Caco-2 (cell line): ENCODE measurements at regions not wholly inside any gene's neighbourhood (a gene's known extent, or its start where the extent isn't known, plus 50 kb on each side); places are given as distances from the start of the nearest gene placed in this dataset.

Experiments
- BruUV-seq: library from RNA; stranded (reverse); fragments of 400-500 nt; replicated peaks from 2 replicates; lab custom pipeline; 2021; lab: Mats Ljungman, UMichigan
- CTCF ChIA-PET: fragments of 300-600 bp; sonication (Branson Sonifier 250); formaldehyde crosslinking; loops from one replicate; lab custom pipeline; 2022; ENCODE audit warnings: antibody characterized with exemption; lab: Charles Lee
- POLR2A ChIA-PET: fragments of 300-600 bp; sonication (Branson Sonifier 250); formaldehyde crosslinking; loops from one replicate; lab custom pipeline; 2022; ENCODE audit warnings: antibody characterized with exemption; lab: Charles Lee
- DNase-seq, 2 experiments: peaks; one replicate each; pipeline versions ENCODE4 v3.0.0 to v3.0.0-alpha.2; 2020 to 2022
- H3K27me3 ChIP-seq: replicated peaks from 2 replicates; pipeline ENCODE4 v1.6.0; 2011; ENCODE audit warnings: low read length; ENCODE audit not compliant: control insufficient read depth, insufficient read depth
- H3K36me3 ChIP-seq: 2 replicates; pipeline ENCODE4 v1.5.1; 2011; ENCODE audit warnings: low read length; ENCODE audit not compliant: control insufficient read depth, insufficient read depth
- H3K4me1 ChIP-seq: fragments of 250-450 bp; sonication (Bioruptor Pico); 2 replicates; pipeline ENCODE4 v1.5.1; 2020; ENCODE audit warnings: mild to moderate bottlenecking
- H3K4me3 ChIP-seq: 2 replicates; pipeline ENCODE4 v1.5.1; 2011; ENCODE audit warnings: low read depth, mild to moderate bottlenecking, control low read depth, low read length
- H3K9me3 ChIP-seq: fragments of 250-450 bp; sonication (Bioruptor Pico); 2 replicates; pipeline ENCODE4 v1.5.1; 2020; ENCODE audit warnings: mild to moderate bottlenecking, moderate library complexity
- H3K27ac Mint-ChIP-seq: one replicate; pipeline ENCODE4 v1.8.0; 2022; ENCODE audit warnings: mixed read lengths; ENCODE audit not compliant: unreplicated experiment
- H3K27me3 Mint-ChIP-seq: one replicate; pipeline ENCODE4 v1.8.0; 2022; ENCODE audit warnings: mixed read lengths; ENCODE audit not compliant: insufficient read depth, unreplicated experiment
- H3K36me3 Mint-ChIP-seq: one replicate; pipeline ENCODE4 v1.8.0; 2022; ENCODE audit warnings: mild to moderate bottlenecking, mixed read lengths; ENCODE audit not compliant: insufficient read depth, unreplicated experiment
- H3K4me1 Mint-ChIP-seq: one replicate; pipeline ENCODE4 v1.8.0; 2022; ENCODE audit warnings: low read depth, mixed read lengths; ENCODE audit not compliant: unreplicated experiment
- H3K4me3 Mint-ChIP-seq: one replicate; pipeline ENCODE4 v1.8.0; 2022; ENCODE audit warnings: mild to moderate bottlenecking, moderate library complexity, mixed read lengths; ENCODE audit not compliant: unreplicated experiment
- H3K9me3 Mint-ChIP-seq: one replicate; pipeline ENCODE4 v1.8.0; 2022; ENCODE audit warnings: mixed read lengths; ENCODE audit not compliant: unreplicated experiment
- CTCF ChIP-seq, 2 experiments: fragments of 200-600 bp in 1 of 2; IDR thresholded peaks; 1 replicate in 1 of 2; 2 replicates in 1 of 2; pipeline versions ENCODE4 v1.5.1 to v1.8.0; 2011 to 2022; ENCODE audit warnings: antibody characterized with exemption in 1 of 2, control low read depth in 1 of 2, inconsistent platforms in 1 of 2, low read depth in 1 of 2, low read length in 1 of 2, mild to moderate bottlenecking in 1 of 2, moderate library complexity in 1 of 2; ENCODE audit not compliant: insufficient read depth in 1 of 2, severe bottlenecking in 1 of 2, unreplicated experiment in 1 of 2
- intact Hi-C: fragments of 100-400 bp; cut with micrococcal nuclease; formaldehyde crosslinking; loops from one replicate; pipeline ENCODE4 v1.10.0; 2022; ENCODE audit not compliant: unreplicated experiment

GRCh38 chr3:161166051-161166450 lies 55.1 kb upstream of the NMD3 start:
- H3K9me3 ChIP-seq = no peaks in the 10 kb centered on the region
- BruUV-seq = no TSS peak
- H3K27ac Mint-ChIP-seq = no peak overlapping the region
- ChIA-PET CTCF (no interaction called here), POLR2A (no interaction called here)
- intact Hi-C loops = no loop called here
- no peak for DNase-seq
- H3K4me3 ChIP-seq = no peak overlapping the region
- H3K27me3 Mint-ChIP-seq = no peaks in the 10 kb centered on the region
- H3K4me3 Mint-ChIP-seq = no peak overlapping the region
- TF ChIP-seq CTCF (IDR thresholded peaks at IDR 0.05; ENCODE audit: insufficient read depth in 1 of 2, low read depth in 1 of 2, low read length in 1 of 2, severe bottlenecking in 1 of 2, unreplicated experiment in 1 of 2) = no peak
- no peaks in the 10 kb centered on the region for H3K4me1 Mint-ChIP-seq
- no peaks in the 10 kb centered on the region for H3K36me3 Mint-ChIP-seq
- H3K27me3 ChIP-seq = no peaks in the 10 kb centered on the region
- no peaks in the 10 kb centered on the region for H3K4me1 ChIP-seq
- H3K9me3 Mint-ChIP-seq = peaks cover 11% of the 10 kb centered on the region
- no peaks in the 10 kb centered on the region for H3K36me3 ChIP-seq

GRCh38 chr3:161171113-161171512 lies 50.0 kb upstream of the NMD3 start:
- ChIA-PET POLR2A (no interaction called here), CTCF (no interaction called here)
- BruUV-seq = no TSS peak
- H3K4me1 Mint-ChIP-seq = no peaks in the 10 kb centered on the region
- H3K9me3 ChIP-seq = no peaks in the 10 kb centered on the region
- TF ChIP-seq CTCF (IDR thresholded peaks at IDR 0.05; ENCODE audit: insufficient read depth in 1 of 2, low read depth in 1 of 2, low read length in 1 of 2, severe bottlenecking in 1 of 2, unreplicated experiment in 1 of 2) = no peak
- no peaks in the 10 kb centered on the region for H3K27me3 ChIP-seq
- H3K36me3 Mint-ChIP-seq = no peaks in the 10 kb centered on the region
- no peaks in the 10 kb centered on the region for H3K36me3 ChIP-seq
- H3K27ac Mint-ChIP-seq = no peak overlapping the region
- DNase-seq = no peak
- H3K4me1 ChIP-seq = no peaks in the 10 kb centered on the region
- H3K9me3 Mint-ChIP-seq = peaks cover 10% of the 10 kb centered on the region
- intact Hi-C loops = loop anchor here (1.0 kb wide), 1 partner anchor 75 kb away; no protein-coding TSS in a partner anchor
- H3K4me3 Mint-ChIP-seq = no peak overlapping the region
- no peak overlapping the region for H3K4me3 ChIP-seq
- H3K27me3 Mint-ChIP-seq = no peaks in the 10 kb centered on the region
